SK-MEL-5 (cell line): ENCODE measurements at regions not wholly inside any gene's neighbourhood (a gene's known extent, or its start where the extent isn't known, plus 50 kb on each side); places are given as distances from the start of the nearest gene placed in this dataset.
"Not testable (repeated sequence)": the region's sequence is repeated elsewhere in the genome, so short reads cannot be mapped to it uniquely, and the experiment has no call there.

Source experiments
- DNase-seq: peaks from one replicate; pipeline ENCODE4 v3.0.0-alpha.2; 2016; ENCODE audit warnings: low read depth, low spot score
- in situ Hi-C: cut with HindIII; loops from 2 replicates; pipeline ENCODE4 v1.10.0; 2016; ENCODE audit warnings: low sequenced_read_pairs, high pct_unique_total_duplicates, low pct_unique_long_range_greater_than_20kb

DNA sequence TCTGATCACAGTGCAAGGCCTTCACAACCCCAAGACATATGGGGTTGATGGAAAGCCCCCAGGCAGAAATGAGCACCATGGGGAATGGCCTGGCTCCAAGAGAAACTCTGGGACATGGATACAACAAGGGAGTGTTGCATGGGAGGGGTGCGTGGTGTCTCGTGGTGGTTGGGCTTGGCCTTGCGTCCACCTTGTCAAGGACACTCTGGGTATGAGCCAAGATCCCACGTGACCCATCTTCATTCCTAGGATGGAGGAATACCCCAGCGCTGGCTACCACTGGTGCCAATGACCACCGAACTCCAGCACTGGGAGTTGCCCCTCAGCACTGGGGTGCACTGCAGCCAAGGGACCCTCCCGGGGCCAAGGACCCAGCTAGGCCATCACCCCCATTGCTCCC, 267.5 kb upstream of the AGTR2 start:
- in situ Hi-C loops: no loop called here
- no peak for DNase-seq

GRCh38 chrX:115906276-115906675, 264.3 kb upstream of the AGTR2 start:
- DNase-seq: no peak
- in situ Hi-C loops: no loop called here

- in situ Hi-C loops: no loop called here
Observed at GRCh38 chrX:115906881-115907280, 263.7 kb upstream of the AGTR2 start.

DNA sequence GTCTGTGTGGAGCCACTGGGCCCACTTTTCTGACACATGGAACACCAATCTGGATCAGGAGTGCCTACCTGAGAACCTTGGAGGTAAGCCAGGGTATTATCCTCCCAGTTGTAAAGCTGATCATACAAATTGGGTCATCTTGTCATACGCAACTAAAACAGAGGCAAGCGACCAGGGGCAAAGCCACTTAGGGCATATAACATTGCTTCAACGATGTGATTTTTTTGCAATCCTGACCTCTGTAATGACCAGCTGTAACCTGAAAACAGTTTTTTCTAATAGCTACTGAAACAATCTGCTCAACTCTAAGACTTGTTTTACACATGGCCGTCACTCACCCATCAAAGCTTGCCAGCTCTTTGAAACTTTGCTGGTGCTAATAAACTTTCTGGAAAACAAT, 261.5 kb upstream of the AGTR2 start:
- in situ Hi-C loops: no loop called here

More at GRCh38 chrX:115906881-115907280, 263.7 kb upstream of the AGTR2 start:
- DNase-seq: no peak

GRCh38 chrX:115911967-115912366, 258.6 kb upstream of the AGTR2 start:
- in situ Hi-C loops: no loop called here
- DNase-seq: no peak

More for the DNA sequence above, 261.5 kb upstream of the AGTR2 start:
- DNase-seq: no peak

- DNase-seq: no peak
- in situ Hi-C loops: no loop called here
Observed at GRCh38 chrX:115912372-115912897, 258.1 kb upstream of the AGTR2 start.

- in situ Hi-C loops: no loop called here
- no peak for DNase-seq
Observed at GRCh38 chrX:115913575-115913974, 257.0 kb upstream of the AGTR2 start.

GRCh38 chrX:115915625-115916024, 254.9 kb upstream of the AGTR2 start:
- DNase-seq, in situ Hi-C loops: not testable (repeated sequence)

DNA sequence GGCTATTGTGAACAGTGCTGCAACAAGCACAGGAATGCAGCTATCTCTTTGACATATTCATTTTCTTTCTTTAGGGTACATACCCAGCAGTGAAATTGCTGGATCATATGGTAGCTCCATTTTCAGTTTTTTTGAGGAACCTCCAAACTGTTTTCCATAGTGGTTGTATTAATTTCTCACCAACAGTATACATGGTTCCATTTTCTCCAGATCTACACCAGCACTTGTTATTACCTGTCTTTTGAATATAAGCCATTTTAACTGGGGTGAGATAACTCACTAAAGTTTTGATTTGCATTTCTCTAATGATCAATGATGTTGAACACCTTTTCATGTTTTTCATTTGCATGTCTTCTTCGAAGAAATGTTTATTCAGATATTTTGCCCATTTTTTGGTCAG, 241.1 kb upstream of the AGTR2 start:
- in situ Hi-C loops: no loop called here
- no peak for DNase-seq

- in situ Hi-C loops: no loop called here
- DNase-seq: no peak
Observed at GRCh38 chrX:115936008-115936407, 234.5 kb upstream of the AGTR2 start.

- in situ Hi-C loops: no loop called here
- DNase-seq: no peak
Observed at GRCh38 chrX:115939070-115939469, 231.5 kb upstream of the AGTR2 start.

GRCh38 chrX:115939636-115940160, 230.8 kb upstream of the AGTR2 start:
- in situ Hi-C loops: no loop called here
- no peak for DNase-seq

- DNase-seq: no peak
- in situ Hi-C loops: no loop called here
Observed at GRCh38 chrX:115940348-115940747, 230.2 kb upstream of the AGTR2 start.

GRCh38 chrX:115940888-115941332, 229.6 kb upstream of the AGTR2 start:
- in situ Hi-C loops: no loop called here

GRCh38 chrX:115941388-115941787, 229.2 kb upstream of the AGTR2 start:
- DNase-seq: no peak
- in situ Hi-C loops: no loop called here

More at GRCh38 chrX:115940888-115941332, 229.6 kb upstream of the AGTR2 start:
- DNase-seq: peak; percentile 67

DNA sequence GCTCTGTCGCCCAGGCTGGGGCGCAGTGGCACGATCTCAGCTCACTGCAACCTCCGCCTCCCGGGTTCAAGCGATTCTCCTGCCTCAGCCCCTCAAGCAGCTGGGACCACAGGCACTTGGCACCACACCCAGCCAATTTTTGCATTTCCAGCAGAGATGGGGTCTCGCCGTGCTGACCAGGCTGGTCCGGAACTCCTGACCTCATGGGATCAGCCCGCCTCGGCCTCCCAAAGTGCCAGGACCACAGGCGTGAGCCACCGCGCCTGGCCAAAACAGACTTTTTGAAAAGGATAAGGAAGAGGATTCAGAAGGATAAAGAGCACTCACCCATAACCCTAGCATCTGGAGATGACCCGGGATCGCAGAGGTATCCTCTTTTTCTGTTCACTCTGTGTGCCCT, 224.5 kb upstream of the AGTR2 start:
- no peak for DNase-seq
- in situ Hi-C loops: no loop called here

DNA sequence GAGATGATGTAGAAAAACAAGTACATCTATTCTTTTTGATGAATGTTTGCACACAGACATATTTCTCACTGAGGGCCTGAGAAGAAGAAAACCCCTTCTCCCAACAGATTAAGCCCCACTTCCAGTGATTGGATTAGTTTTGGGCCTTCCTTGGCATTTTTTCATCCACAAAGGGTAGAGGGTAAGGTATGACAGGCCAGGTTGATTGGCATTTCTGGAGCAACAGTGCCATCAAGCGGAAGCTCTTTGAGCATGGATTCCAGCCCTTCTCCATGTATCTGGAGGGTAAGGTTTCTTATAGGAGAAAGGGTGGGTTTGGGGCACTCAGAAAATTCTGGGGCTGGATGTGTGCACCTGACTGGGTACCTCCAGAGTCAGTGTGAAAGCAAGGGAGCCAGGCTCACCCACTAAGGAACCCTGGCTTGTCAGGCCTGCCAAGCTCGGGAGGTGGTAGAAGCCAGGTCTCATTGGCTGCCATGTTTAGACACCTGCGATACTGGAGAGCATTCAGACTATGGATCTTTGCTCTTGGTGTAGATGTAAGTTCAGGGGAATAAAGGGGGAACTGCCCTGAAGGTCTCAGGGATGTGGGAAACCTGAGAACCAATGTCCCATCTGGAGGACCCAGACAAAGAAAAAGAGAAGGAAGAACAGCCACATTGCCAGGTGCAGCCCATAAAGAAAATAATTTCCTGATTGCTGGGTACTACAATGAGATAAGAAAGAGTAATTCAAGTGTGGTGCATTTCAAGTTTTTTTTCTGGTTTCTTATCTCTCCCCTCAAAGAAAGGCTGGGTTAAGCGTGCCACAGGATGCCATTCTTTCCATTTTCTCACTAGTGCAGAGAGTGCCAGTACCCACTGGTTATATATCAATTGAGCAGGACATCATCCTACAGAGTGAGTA, 222.3 kb upstream of the AGTR2 start:
- DNase-seq: peak; percentile 43

GRCh38 chrX:115949900-115950822, 220.4 kb upstream of the AGTR2 start:
- in situ Hi-C loops: no loop called here
- peak; percentile 3 for DNase-seq

More for the DNA sequence above, 222.3 kb upstream of the AGTR2 start:
- in situ Hi-C loops: no loop called here
